GM18867 (cell line): ENCODE measurements at regions not wholly inside any gene's neighbourhood (a gene's known extent, or its start where the extent isn't known, plus 50 kb on each side); places are given as distances from the start of the nearest gene placed in this dataset.

Experiments
- ATAC-seq: cut with Tn5 transposase; IDR thresholded peaks from one replicate; pipeline ENCODE4 v1.9.1; 2021; ENCODE audit warnings: mild to moderate bottlenecking, moderate library complexity; ENCODE audit not compliant: unreplicated experiment

GRCh38 chr3:43892526-43892925, 201.8 kb downstream of the ABHD5 start:
- ATAC-seq = no peak

- no peak for ATAC-seq
These were observed 203.0 kb downstream of the ABHD5 start for GRCh38 chr3:43893727-43894126.

- no peak for ATAC-seq
These were observed 203.7 kb downstream of the ABHD5 start for GRCh38 chr3:43894176-43895049.

GRCh38 chr3:43895573-43895972, 204.8 kb downstream of the ABHD5 start:
- ATAC-seq = no peak

- ATAC-seq = no peak
These were observed 211.7 kb downstream of the ABHD5 start for GRCh38 chr3:43902415-43902814.

GRCh38 chr3:43905157-43905556, 214.4 kb downstream of the ABHD5 start:
- ATAC-seq = no peak

- ATAC-seq = peak; percentile 14
These were observed 216.2 kb downstream of the ABHD5 start for GRCh38 chr3:43906849-43907507.

- peak; percentile 77 for ATAC-seq
These were observed 216.7 kb downstream of the ABHD5 start for GRCh38 chr3:43907508-43907858.

- ATAC-seq = no peak
These were observed 217.7 kb downstream of the ABHD5 start for GRCh38 chr3:43908456-43908855.

GRCh38 chr3:43909149-43909548, 218.4 kb downstream of the ABHD5 start:
- ATAC-seq = no peak

- no peak for ATAC-seq
These were observed 220.0 kb downstream of the ABHD5 start for GRCh38 chr3:43910750-43911149.

- ATAC-seq = no peak
These were observed 222.6 kb downstream of the ABHD5 start for GRCh38 chr3:43913036-43913948.

GRCh38 chr3:43914269-43914668, 223.5 kb downstream of the ABHD5 start:
- no peak for ATAC-seq

- no peak for ATAC-seq
These were observed 224.8 kb downstream of the ABHD5 start for GRCh38 chr3:43915546-43915945.

- no peak for ATAC-seq
These were observed 226.6 kb downstream of the ABHD5 start for GRCh38 chr3:43917361-43917760.

GRCh38 chr3:43919029-43919428, 228.3 kb downstream of the ABHD5 start:
- ATAC-seq = no peak

GRCh38 chr3:43921056-43921648, 230.4 kb downstream of the ABHD5 start:
- no peak for ATAC-seq

- no peak for ATAC-seq
These were observed 231.6 kb downstream of the ABHD5 start for GRCh38 chr3:43922374-43922773.

- ATAC-seq = no peak
These were observed 232.6 kb downstream of the ABHD5 start for GRCh38 chr3:43923104-43923882.

- no peak for ATAC-seq
These were observed 235.3 kb downstream of the ABHD5 start for GRCh38 chr3:43926055-43926454.
